Parathyroid adenoma (tissue), 2 donors: ENCODE measurements at regions not wholly inside any gene's neighbourhood (a gene's known extent, or its start where the extent isn't known, plus 50 kb on each side); places are given as distances from the start of the nearest gene placed in this dataset.

Source experiments
- H2AFZ ChIP-seq: fragments of 300-600 bp; sonication (generic); one replicate; pipeline ENCODE4 v1.7.0; 2017; ENCODE audit warnings: antibody characterized with exemption, mild to moderate bottlenecking
- H3K27ac ChIP-seq: fragments of 300-600 bp; sonication (generic); one replicate; pipeline ENCODE4 v1.7.0; 2017
- H3K27me3 ChIP-seq: fragments of 300-600 bp; sonication (generic); one replicate; pipeline ENCODE4 v1.7.0; 2017; ENCODE audit warnings: low read length; ENCODE audit not compliant: control insufficient read depth, insufficient read depth
- H3K36me3 ChIP-seq: fragments of 300-600 bp; sonication (generic); one replicate; pipeline ENCODE4 v1.7.0; 2017; ENCODE audit warnings: low read length; ENCODE audit not compliant: control insufficient read depth, insufficient read depth
- H3K4me1 ChIP-seq: fragments of 300-600 bp; sonication (generic); one replicate; pipeline ENCODE4 v1.7.0; 2017; ENCODE audit warnings: control low read depth
- H3K4me2 ChIP-seq: fragments of 300-600 bp; sonication (generic); one replicate; pipeline ENCODE4 v1.7.0; 2017; ENCODE audit warnings: low read length
- H3K4me3 ChIP-seq: fragments of 300-600 bp; sonication (generic); one replicate; pipeline ENCODE4 v1.7.0; 2017; ENCODE audit warnings: low read depth, low read length
- H3K79me2 ChIP-seq: fragments of 300-600 bp; sonication (generic); one replicate; pipeline ENCODE4 v1.7.0; 2017; ENCODE audit warnings: control low read depth
- H3K9ac ChIP-seq: fragments of 300-600 bp; sonication (generic); one replicate; pipeline ENCODE4 v1.7.0; 2017; ENCODE audit warnings: mild to moderate bottlenecking
- H3K9me3 ChIP-seq: fragments of 300-600 bp; sonication (generic); one replicate; pipeline ENCODE4 v1.7.0; 2017; ENCODE audit warnings: low read length; ENCODE audit not compliant: control insufficient read depth
- CTCF ChIP-seq: fragments of 300-600 bp; sonication (generic); IDR thresholded peaks from one replicate; pipeline ENCODE4 v1.7.0; 2017; ENCODE audit warnings: antibody characterized with exemption, mild to moderate bottlenecking
- donor health status: primary hyperparathyroidism.

GRCh38 chr12:59040043-59040442 lies 119.7 kb upstream of the LRIG3 start:
- Histone ChIP-seq H3K9me3 (no peaks in the 10 kb centered on the region), H3K4me1 (no peaks in the 10 kb centered on the region), H3K4me2 (no peak overlapping the region), H3K27ac (no peak overlapping the region), H2AFZ (no peak overlapping the region), H3K27me3 (no peaks in the 10 kb centered on the region), H3K79me2 (no peaks in the 10 kb centered on the region), H3K9ac (no peak overlapping the region), H3K36me3 (no peaks in the 10 kb centered on the region), H3K4me3 (no peak overlapping the region)
- TF ChIP-seq CTCF = no peak

GRCh38 chr12:59039005-59039404 lies 118.7 kb upstream of the LRIG3 start:
- Histone ChIP-seq H2AFZ (no peak overlapping the region), H3K4me3 (no peak overlapping the region), H3K79me2 (no peaks in the 10 kb centered on the region), H3K4me1 (no peaks in the 10 kb centered on the region), H3K9me3 (no peaks in the 10 kb centered on the region), H3K4me2 (no peak overlapping the region), H3K36me3 (no peaks in the 10 kb centered on the region), H3K27ac (no peak overlapping the region), H3K9ac (no peak overlapping the region), H3K27me3 (no peaks in the 10 kb centered on the region)
- TF ChIP-seq CTCF = no peak

GRCh38 chr12:59036973-59037762 lies 116.9 kb upstream of the LRIG3 start:
- Histone ChIP-seq H3K79me2 (no peaks in the 10 kb centered on the region), H3K9ac (no peak overlapping the region), H3K9me3 (no peaks in the 10 kb centered on the region), H3K4me2 (no peak overlapping the region), H3K4me3 (no peak overlapping the region), H2AFZ (no peak overlapping the region), H3K27me3 (no peaks in the 10 kb centered on the region), H3K27ac (no peak overlapping the region), H3K36me3 (no peaks in the 10 kb centered on the region), H3K4me1 (no peaks in the 10 kb centered on the region)
- no peak for TF ChIP-seq CTCF

- Histone ChIP-seq H3K36me3 (no peaks in the 10 kb centered on the region), H3K27me3 (no peaks in the 10 kb centered on the region), H2AFZ (no peak overlapping the region), H3K9ac (no peak overlapping the region), H3K79me2 (no peaks in the 10 kb centered on the region), H3K4me1 (no peaks in the 10 kb centered on the region), H3K27ac (no peak overlapping the region), H3K9me3 (no peaks in the 10 kb centered on the region), H3K4me2 (no peak overlapping the region), H3K4me3 (no peak overlapping the region)
- TF ChIP-seq CTCF = no peak
Measured at GRCh38 chr12:59036347-59036746, 116.0 kb upstream of the LRIG3 start.

GRCh38 chr12:59031313-59031712 lies 111.0 kb upstream of the LRIG3 start:
- no peaks in the 10 kb centered on the region for H3K4me1 ChIP-seq
- no peak overlapping the region for H3K4me3 ChIP-seq
- no peak overlapping the region for H3K9ac ChIP-seq
- no peak overlapping the region for H3K4me2 ChIP-seq
- H2AFZ ChIP-seq = no peak overlapping the region
- H3K79me2 ChIP-seq = no peaks in the 10 kb centered on the region
- H3K36me3 ChIP-seq = no peaks in the 10 kb centered on the region
- no peak overlapping the region for H3K27ac ChIP-seq
- no peaks in the 10 kb centered on the region for H3K27me3 ChIP-seq
- TF ChIP-seq CTCF = no peak
- no peaks in the 10 kb centered on the region for H3K9me3 ChIP-seq
